Sigmoid colon (tissue), 6 donors: ENCODE measurements at regions not wholly inside any gene's neighbourhood (a gene's known extent, or its start where the extent isn't known, plus 50 kb on each side); places are given as distances from the start of the nearest gene placed in this dataset.

Experiments used
- DNase-seq: peaks from one replicate; pipeline ENCODE4 v3.0.0-alpha.2; 2019
- H3K27ac ChIP-seq, 4 donors: fragments of 200-600 bp; sonication (generic); one replicate each; pipeline ENCODE4 v1.5.1; 2016 to 2019; ENCODE audit warnings: mild to moderate bottlenecking in 1 of 4
- H3K27me3 ChIP-seq, 3 donors: fragments of 200-600 bp; sonication (generic); one replicate each; pipeline ENCODE4 v1.5.1; 2019; ENCODE audit warnings: mild to moderate bottlenecking in 1 of 3
- H3K36me3 ChIP-seq, 4 donors: fragments of 200-600 bp; sonication (generic); one replicate each; pipeline ENCODE4 v1.5.1; 2016 to 2019
- H3K4me1 ChIP-seq, 4 donors: fragments of 200-600 bp; sonication (generic); one replicate each; pipeline ENCODE4 v1.5.1; 2017 to 2019
- H3K4me3 ChIP-seq, 4 donors: fragments of 200-600 bp; sonication (generic); one replicate each; pipeline ENCODE4 v1.5.1; 2017 to 2019; ENCODE audit warnings: mild to moderate bottlenecking in 2 of 4, moderate library complexity in 1 of 4
- H3K9me3 ChIP-seq, 4 donors: fragments of 200-600 bp in 3 of 4; sonication (generic) in 3 of 4; one replicate each; pipeline versions ENCODE4 v1.5.1 to v1.6.1; 2013 to 2019
- EP300 ChIP-seq, 4 donors: sonication (generic); formaldehyde crosslinking; IDR thresholded peaks; one replicate each; pipeline ENCODE4 v1.6.1; 2017; ENCODE audit warnings: antibody characterized with exemption in 4 of 4
- POLR2A ChIP-seq, 2 donors: fragments of 450-650 bp; IDR thresholded peaks; one replicate each; pipeline ENCODE4 v1.6.1; 2016; ENCODE audit warnings: antibody characterized with exemption in 2 of 2, mild to moderate bottlenecking in 2 of 2, moderate library complexity in 2 of 2
- POLR2AphosphoS5 ChIP-seq, 4 donors: sonication (generic); formaldehyde crosslinking; IDR thresholded peaks; one replicate each; pipeline ENCODE4 v1.6.1; 2017; ENCODE audit warnings: antibody characterized with exemption in 4 of 4
- WGBS, 2 donors: extraction: QIAGEN DNeasy Blood & Tissue Kit; methylation state at CpG; one replicate each; pipeline ENCODE4 v1.1.7; 2013; 5-methylcytosine and 5-hydroxymethylcytosine counted together
- intact Hi-C: fragments of 100-400 bp; cut with DNase I; formaldehyde crosslinking; loops from one replicate; pipeline ENCODE4 v1.15.1; 2023
- TF ChIP-seq, protein P1 (sequence below), 4 experiments: fragments of 450-650 bp in 3 of 4; fragments of 200-600 bp in 1 of 4; IDR thresholded peaks; one replicate each; pipeline ENCODE4 v1.5.1; 2016 to 2019; ENCODE audit warnings: antibody characterized with exemption in 4 of 4, mild to moderate bottlenecking in 3 of 4, moderate library complexity in 2 of 4
- donor health status: healthy with polysubstance abuse.
- donor health status: healthy.

DNA sequence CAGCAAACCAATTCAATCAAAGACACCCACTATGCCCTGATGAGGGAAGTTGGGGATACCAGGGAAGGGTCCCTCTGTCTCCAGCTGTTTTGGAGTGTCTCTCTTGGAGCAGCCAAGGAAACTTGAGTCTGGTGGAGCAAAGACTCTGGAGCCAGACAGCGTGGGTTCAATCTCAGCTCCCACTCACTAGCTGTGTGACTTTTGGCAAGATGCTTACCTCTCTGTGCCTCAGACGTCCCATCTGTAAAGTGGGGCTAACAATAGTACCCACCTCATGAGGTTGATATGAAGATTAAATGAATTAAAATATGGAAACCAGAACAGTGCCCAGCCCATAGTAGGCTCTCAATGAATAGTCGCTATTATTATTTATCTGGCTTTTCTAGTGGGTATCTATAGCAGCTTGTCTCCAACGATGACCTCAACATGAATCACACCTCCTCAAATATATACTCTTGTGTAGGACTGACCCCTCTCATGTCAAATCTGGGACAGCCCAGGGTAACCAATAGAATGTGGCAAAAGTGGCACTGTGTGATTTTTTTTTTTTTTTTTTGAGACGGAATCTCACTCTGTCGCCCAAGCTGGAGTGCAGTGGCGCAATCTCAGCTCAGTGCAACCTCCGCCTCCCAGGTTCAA, 99.2 kb upstream of the FOXP4 start:
- TF ChIP-seq POLR2A (IDR thresholded peaks at IDR 0.05), result no peak
- WGBS, 2 donors, result 93 to 94% methylated on average over 8 of the region's 8 CpGs
- no peaks in the 10 kb centered on the region for H3K36me3 ChIP-seq
- H3K27me3 ChIP-seq, result no peaks in the 10 kb centered on the region
- no peak overlapping the region for H3K27ac ChIP-seq
- no peak for DNase-seq
- intact Hi-C loops, result no loop called here
- peaks cover 0 to 75% (median 68%) of the 10 kb centered on the region in 4 donors for H3K4me1 ChIP-seq
- H3K4me3 ChIP-seq, result no peak overlapping the region
- H3K9me3 ChIP-seq, result no peaks in the 10 kb centered on the region

DNA sequence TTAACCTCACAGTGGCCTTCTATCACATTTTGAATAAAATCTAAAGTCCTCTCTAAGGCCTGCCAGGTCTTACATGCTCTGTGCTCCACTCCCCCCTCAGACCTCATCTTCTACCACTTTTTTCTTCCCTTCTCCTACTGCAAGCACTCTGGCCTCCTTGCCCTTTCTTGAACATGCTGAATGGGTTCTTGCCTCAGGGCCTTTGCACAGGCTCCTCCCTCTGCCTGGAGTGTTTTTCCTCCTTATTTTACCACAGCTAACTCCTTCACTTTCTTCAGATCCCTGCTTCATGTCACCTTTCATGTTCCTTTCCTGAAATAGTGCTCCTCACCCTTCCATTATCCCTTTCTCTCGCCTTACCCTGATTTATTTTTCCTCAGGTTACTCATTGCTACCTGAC, 97.9 kb upstream of the FOXP4 start:
- H3K36me3 ChIP-seq, result no peaks in the 10 kb centered on the region
- H3K27me3 ChIP-seq, result no peaks in the 10 kb centered on the region
- no peaks in the 10 kb centered on the region for H3K9me3 ChIP-seq
- H3K4me3 ChIP-seq, result no peak overlapping the region
- peak overlapping the region in 2 of 4 donors; percentile 82 to 90 for H3K27ac ChIP-seq
- DNase-seq, result no peak
- TF ChIP-seq, protein P1, sequence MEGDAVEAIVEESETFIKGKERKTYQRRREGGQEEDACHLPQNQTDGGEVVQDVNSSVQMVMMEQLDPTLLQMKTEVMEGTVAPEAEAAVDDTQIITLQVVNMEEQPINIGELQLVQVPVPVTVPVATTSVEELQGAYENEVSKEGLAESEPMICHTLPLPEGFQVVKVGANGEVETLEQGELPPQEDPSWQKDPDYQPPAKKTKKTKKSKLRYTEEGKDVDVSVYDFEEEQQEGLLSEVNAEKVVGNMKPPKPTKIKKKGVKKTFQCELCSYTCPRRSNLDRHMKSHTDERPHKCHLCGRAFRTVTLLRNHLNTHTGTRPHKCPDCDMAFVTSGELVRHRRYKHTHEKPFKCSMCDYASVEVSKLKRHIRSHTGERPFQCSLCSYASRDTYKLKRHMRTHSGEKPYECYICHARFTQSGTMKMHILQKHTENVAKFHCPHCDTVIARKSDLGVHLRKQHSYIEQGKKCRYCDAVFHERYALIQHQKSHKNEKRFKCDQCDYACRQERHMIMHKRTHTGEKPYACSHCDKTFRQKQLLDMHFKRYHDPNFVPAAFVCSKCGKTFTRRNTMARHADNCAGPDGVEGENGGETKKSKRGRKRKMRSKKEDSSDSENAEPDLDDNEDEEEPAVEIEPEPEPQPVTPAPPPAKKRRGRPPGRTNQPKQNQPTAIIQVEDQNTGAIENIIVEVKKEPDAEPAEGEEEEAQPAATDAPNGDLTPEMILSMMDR (IDR thresholded peaks at IDR 0.05), result no peak
- no peak for TF ChIP-seq POLR2AphosphoS5 (IDR thresholded peaks at IDR 0.05)
- no peak for TF ChIP-seq EP300 (IDR thresholded peaks at IDR 0.05)
- peaks cover 0 to 75% (median 69%) of the 10 kb centered on the region in 4 donors for H3K4me1 ChIP-seq
- WGBS, 2 donors, result 93% methylated on average over 1 of the region's 1 CpG
- intact Hi-C loops, result no loop called here

DNA sequence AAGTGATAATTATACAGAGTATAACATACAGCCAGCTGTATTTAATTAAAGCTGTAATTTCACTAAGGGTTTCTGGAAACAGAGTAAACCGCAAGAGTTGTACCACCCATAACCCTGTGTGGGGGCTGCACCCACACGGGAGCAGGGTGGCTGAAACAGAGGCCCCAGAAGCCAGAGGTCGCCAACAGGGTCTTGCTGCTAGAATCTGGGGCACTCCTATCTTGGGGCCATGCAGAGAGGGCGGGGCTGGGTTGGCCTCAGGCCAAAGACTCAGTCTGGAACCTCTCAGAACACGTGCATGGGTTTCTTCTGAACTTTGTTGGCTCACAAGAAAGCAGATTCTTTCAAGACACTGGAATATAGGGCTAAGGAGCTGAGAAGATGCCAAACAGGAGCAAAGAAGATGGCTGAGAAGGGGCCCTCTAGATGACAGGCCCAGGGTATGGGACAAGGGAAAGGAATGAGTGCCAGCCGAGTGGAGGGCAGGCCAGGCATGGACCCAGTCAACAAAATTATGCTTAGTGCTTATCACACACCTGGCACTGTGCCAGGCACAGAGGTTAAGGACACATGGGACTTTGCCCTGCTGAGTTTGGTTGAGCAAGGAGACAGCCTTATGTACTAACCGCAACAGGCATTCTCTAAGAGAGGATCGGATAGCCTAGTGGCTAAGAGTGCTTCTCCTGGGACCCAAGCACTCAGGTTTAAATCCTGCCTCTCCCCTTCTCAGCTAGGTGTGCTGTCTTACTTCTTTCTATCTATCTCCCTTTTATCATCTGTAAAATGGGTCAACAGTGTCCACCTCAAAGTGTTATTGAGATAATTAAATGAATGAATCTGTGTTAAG, 96.6 kb upstream of the FOXP4 start:
- H3K27me3 ChIP-seq, result no peaks in the 10 kb centered on the region
- 10 to 52% methylated on average over 8 of the region's 8 CpGs for WGBS, 2 donors
- peak; percentile 89 for DNase-seq
- TF ChIP-seq EP300 (IDR thresholded peaks at IDR 0.05), result peak in 2 of 4 donors; percentile 19 to 57
- TF ChIP-seq POLR2AphosphoS5 (IDR thresholded peaks at IDR 0.05), result peak; percentile 33 to 87 (median 80)
- TF ChIP-seq POLR2A (IDR thresholded peaks at IDR 0.05), result no peak
- peak overlapping the region; percentile 47 to 90 (median 77) for H3K27ac ChIP-seq
- H3K4me1 ChIP-seq, result peaks cover 0 to 64% (median 58%) of the 10 kb centered on the region in 4 donors
- no peaks in the 10 kb centered on the region for H3K36me3 ChIP-seq
- intact Hi-C loops, result loop anchor here (2.0 to 5.0 kb wide), 2 partner anchors 55 to 98 kb away; partner anchors contain the start of gene FOXP4
- no peak overlapping the region for H3K4me3 ChIP-seq
- H3K9me3 ChIP-seq, result no peaks in the 10 kb centered on the region

DNA sequence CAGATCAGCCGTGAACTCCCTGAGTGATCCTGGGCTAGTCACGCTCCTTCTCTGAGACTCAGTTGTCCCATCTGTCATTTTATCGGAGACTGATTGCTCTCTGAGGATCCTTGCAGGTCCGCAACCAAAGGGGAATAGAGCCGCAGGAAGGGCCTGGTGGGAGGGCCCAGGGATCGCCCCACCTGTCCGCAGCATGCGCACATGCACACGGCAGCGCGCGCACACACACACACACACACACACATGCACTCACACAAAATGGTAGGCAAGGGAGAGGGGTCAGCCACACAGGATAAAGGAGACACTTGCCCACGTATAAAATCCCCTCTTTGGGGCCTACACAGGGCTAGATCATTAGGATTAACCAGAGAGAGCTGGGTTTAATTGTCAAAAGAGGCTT, 95.6 kb upstream of the FOXP4 start:
- intact Hi-C loops, result loop anchor here (2.0 to 5.0 kb wide), 2 partner anchors 54 to 97 kb away; partner anchors contain the start of gene FOXP4
- 92 to 94% methylated on average over 13 of the region's 13 CpGs for WGBS, 2 donors
- H3K4me3 ChIP-seq, result no peak overlapping the region
- no peaks in the 10 kb centered on the region for H3K27me3 ChIP-seq
- H3K4me1 ChIP-seq, result peaks cover 0 to 55% (median 49%) of the 10 kb centered on the region in 4 donors
- H3K27ac ChIP-seq, result peak overlapping the region; percentile 72 to 90 (median 82)
- H3K36me3 ChIP-seq, result no peaks in the 10 kb centered on the region
- DNase-seq, result no peak
- TF ChIP-seq POLR2AphosphoS5 (IDR thresholded peaks at IDR 0.05) (no peak), EP300 (IDR thresholded peaks at IDR 0.05) (no peak), POLR2A (IDR thresholded peaks at IDR 0.05) (no peak)
- TF ChIP-seq, protein P1 (IDR thresholded peaks at IDR 0.05), result no peak
- no peaks in the 10 kb centered on the region for H3K9me3 ChIP-seq

DNA sequence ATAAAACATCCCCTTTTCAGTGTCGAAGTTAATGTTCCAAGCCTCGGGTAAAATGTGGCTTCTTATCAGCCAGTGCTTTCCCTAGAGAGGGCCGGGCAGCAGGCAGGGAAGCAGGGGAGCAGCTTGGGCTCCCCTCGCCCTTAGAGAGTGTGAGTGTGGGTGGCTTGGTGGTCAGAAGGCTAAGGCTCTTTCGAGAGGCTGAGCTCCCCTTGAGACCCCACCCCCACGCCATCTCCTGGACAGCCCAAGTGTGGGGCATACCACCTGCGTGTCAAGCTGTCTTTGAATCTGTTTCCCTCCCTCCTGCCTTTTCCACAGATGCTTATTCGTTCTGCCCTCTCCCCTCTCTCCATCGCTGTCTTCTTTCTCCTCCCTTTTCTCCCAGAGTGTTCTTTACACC, 95.1 kb upstream of the FOXP4 start:
- Histone ChIP-seq H3K36me3 (no peaks in the 10 kb centered on the region), H3K4me3 (no peak overlapping the region), H3K4me1 (peaks cover 0 to 56% (median 48%) of the 10 kb centered on the region in 4 donors), H3K27ac (peak overlapping the region; percentile 72 to 90 (median 82)), H3K9me3 (no peaks in the 10 kb centered on the region), H3K27me3 (no peaks in the 10 kb centered on the region)
- WGBS, 2 donors, result 51 to 68% methylated on average over 9 of the region's 9 CpGs
- TF ChIP-seq EP300 (IDR thresholded peaks at IDR 0.05) (no peak), POLR2AphosphoS5 (IDR thresholded peaks at IDR 0.05) (no peak), POLR2A (IDR thresholded peaks at IDR 0.05) (no peak)
- TF ChIP-seq, protein P1 (IDR thresholded peaks at IDR 0.05), result no peak
- intact Hi-C loops, result loop anchor here (2.0 to 5.0 kb wide), 2 partner anchors 54 to 96 kb away; partner anchors contain the start of gene FOXP4
- DNase-seq, result no peak
